HCT116 (cell line): ENCODE measurements at regions not wholly inside any gene's neighbourhood (a gene's known extent, or its start where the extent isn't known, plus 50 kb on each side); places are given as distances from the start of the nearest gene placed in this dataset.
"Not testable (repeated sequence)": the region's sequence is repeated elsewhere in the genome, so short reads cannot be mapped to it uniquely, and the experiment has no call there.

ENCODE experiments used
- ATAC-seq: fragments of 200-7000 bp; cut with Tn5 transposase; 2 replicates; pipeline ENCODE4 v1.9.1; 2020; ENCODE audit warnings: mild to moderate bottlenecking, moderate library complexity
- BruUV-seq: library from RNA; stranded (reverse); fragments of 400-500 nt; replicated peaks from 2 replicates; lab custom pipeline; 2021; lab: Mats Ljungman, UMichigan
- CTCF ChIA-PET: fragments of 300-600 bp; sonication (Branson Sonifier 250); formaldehyde crosslinking; loops from one replicate; lab custom pipeline; 2021; ENCODE audit warnings: antibody characterized with exemption; lab: Charles Lee
- POLR2A ChIA-PET: fragments of 300-600, 350-600 bp; sonication (Branson Sonifier 250); formaldehyde crosslinking; loops from one replicate; lab custom pipeline; 2021; ENCODE audit warnings: antibody characterized with exemption; lab: Charles Lee
- RAD21 ChIA-PET, 2 experiments: fragments of 300-600 bp; sonication (Branson Sonifier 250); formaldehyde crosslinking; loops; one replicate each; lab custom pipeline; 2023; ENCODE audit warnings: low total read pairs in 2 of 2; ENCODE audit not compliant: uncharacterized antibody in 2 of 2, unreplicated experiment in 2 of 2, low non-redundant PET in 1 of 2; lab: Charles Lee
- DNase-seq: peaks from one replicate; pipeline ENCODE4 v3.0.0-alpha.2; 2010; ENCODE audit warnings: low read depth, low spot score
- H2AFZ ChIP-seq: fragments of 200-600 bp; shearing (Covaris generic), sonication (generic); 2 replicates; pipeline ENCODE4 v1.6.1; 2017; ENCODE audit warnings: low read depth, mixed run types, mixed read lengths, antibody characterized with exemption, low read length; ENCODE audit not compliant: poor library complexity, severe bottlenecking
- H3K27ac ChIP-seq: 2 replicates; pipeline ENCODE4 v1.5.1; 2012; ENCODE audit warnings: low read depth, low read length
- H3K27me3 ChIP-seq: fragments of 200-600 bp; sonication (generic); 2 replicates; pipeline ENCODE4 v1.6.1; 2016; ENCODE audit warnings: mixed run types, low read length, mixed read lengths; ENCODE audit not compliant: insufficient read depth
- H3K36me3 ChIP-seq, 2 experiments: fragments of 200-500 bp in 1 of 2; fragments of 200-600 bp in 1 of 2; sonication (Bioruptor generic) in 1 of 2; sonication (generic) in 1 of 2; 2 replicates each; pipeline versions ENCODE4 v1.5.1 to v1.6.1; 2014 to 2016; ENCODE audit warnings: low read length in 2 of 2, inconsistent platforms in 1 of 2, mixed read lengths in 1 of 2, mixed run types in 1 of 2; ENCODE audit not compliant: insufficient read depth in 2 of 2, control insufficient read depth in 1 of 2
- H3K4me1 ChIP-seq, 2 experiments: fragments of 200-600 bp in 1 of 2; sonication (generic) in 1 of 2; 2 replicates each; pipeline versions ENCODE4 v1.5.1 to v1.6.1; 2012 to 2017; ENCODE audit warnings: low read length in 2 of 2, inconsistent platforms in 1 of 2, mild to moderate bottlenecking in 1 of 2, mixed read lengths in 1 of 2, mixed run types in 1 of 2, moderate library complexity in 1 of 2; ENCODE audit not compliant: insufficient read depth in 2 of 2, control insufficient read depth in 1 of 2
- H3K4me2 ChIP-seq: fragments of 200-600 bp; sonication (generic); 2 replicates; pipeline ENCODE4 v1.6.1; 2017; ENCODE audit warnings: mixed run types, low read length, mixed read lengths
- H3K4me3 ChIP-seq, 2 experiments: fragments of 200-600 bp in 1 of 2; sonication (generic) in 1 of 2; replicated peaks in 1 of 2; 2 replicates each; pipeline ENCODE4 v1.5.1; 2011 to 2016; ENCODE audit warnings: low read length in 2 of 2, control low read depth in 1 of 2, low read depth in 1 of 2, mild to moderate bottlenecking in 1 of 2, mixed read lengths in 1 of 2, mixed run types in 1 of 2
- H3K79me2 ChIP-seq: fragments of 200-600 bp; sonication (generic); 2 replicates; pipeline ENCODE4 v1.6.1; 2017; ENCODE audit warnings: mild to moderate bottlenecking, mixed run types, low read length, moderate library complexity, mixed read lengths; ENCODE audit not compliant: insufficient read depth
- H3K9ac ChIP-seq: fragments of 200-600 bp; sonication (generic); 2 replicates; pipeline ENCODE4 v1.6.1; 2016; ENCODE audit warnings: low read length, mixed read lengths
- H3K9me2 ChIP-seq: fragments of 200-600 bp; sonication (generic), shearing (Covaris generic); 2 replicates; pipeline ENCODE4 v1.6.1; 2017; ENCODE audit warnings: mixed run types, mild to moderate bottlenecking, moderate library complexity; ENCODE audit not compliant: insufficient read depth
- H3K9me3 ChIP-seq, 2 experiments: fragments of 200-500 bp in 1 of 2; fragments of 200-600 bp in 1 of 2; sonication (Bioruptor generic) in 1 of 2; sonication (generic) in 1 of 2; 2 replicates each; pipeline ENCODE4 v1.6.1; 2014 to 2017; ENCODE audit warnings: low read length in 2 of 2, mixed read lengths in 2 of 2, inconsistent platforms in 1 of 2, low read depth in 1 of 2, mild to moderate bottlenecking in 1 of 2, mixed run types in 1 of 2, moderate library complexity in 1 of 2; ENCODE audit not compliant: control insufficient read depth in 1 of 2, insufficient read depth in 1 of 2
- H4K20me1 ChIP-seq: fragments of 200-600 bp; sonication (generic), shearing (Covaris generic); 2 replicates; pipeline ENCODE4 v1.6.1; 2017; ENCODE audit warnings: mixed run types, mild to moderate bottlenecking, moderate library complexity; ENCODE audit not compliant: insufficient read depth
- CBX3 ChIP-seq: IDR thresholded peaks from 2 replicates; pipeline ENCODE4 v1.6.1; 2012; ENCODE audit warnings: low read depth
- CEBPB ChIP-seq: IDR thresholded peaks from 2 replicates; pipeline ENCODE4 v1.6.1; 2012; ENCODE audit warnings: low read depth
- ELF1 ChIP-seq: IDR thresholded peaks from 2 replicates; pipeline ENCODE4 v1.6.1; 2012; ENCODE audit warnings: low read depth, borderline replicate concordance
- EZH2phosphoT487 ChIP-seq: fragments of 200-600 bp; IDR thresholded peaks from 2 replicates; pipeline ENCODE4 v1.6.1; 2018; ENCODE audit warnings: antibody characterized with exemption, borderline replicate concordance
- SIN3A ChIP-seq: IDR thresholded peaks from 2 replicates; pipeline ENCODE4 v1.6.1; 2012; ENCODE audit warnings: low read depth
- TCF7L2 ChIP-seq: IDR thresholded peaks from 2 replicates; pipeline ENCODE4 v1.7.0; 2011; ENCODE audit warnings: borderline replicate concordance, inconsistent platforms; ENCODE audit not compliant: insufficient read depth, insufficient read length; ENCODE audit errors: extremely low read depth
- ZNF274 ChIP-seq: fragments of 200-500 bp; sonication (Bioruptor generic); IDR thresholded peaks from 2 replicates; pipeline ENCODE4 v1.6.1; 2014; ENCODE audit warnings: mild to moderate bottlenecking, low read depth, low read length, inconsistent platforms
- intact Hi-C: fragments of 100-400 bp; cut with micrococcal nuclease; formaldehyde crosslinking; loops from 2 replicates; pipeline ENCODE4 v1.10.0; 2022
- TF ChIP-seq, protein P1 (sequence below), 3 experiments: fragments of 200-600 bp in 1 of 3; sonication (generic) in 1 of 3; IDR thresholded peaks in 2 of 3; conservative IDR thresholded peaks in 1 of 3; 2 replicates each; pipeline ENCODE4 v1.5.1; 2012 to 2017; ENCODE audit warnings: low read depth in 2 of 3, low read length in 2 of 3, antibody characterized with exemption in 1 of 3, borderline replicate concordance in 1 of 3, control low read depth in 1 of 3, mild to moderate bottlenecking in 1 of 3, mixed read lengths in 1 of 3, mixed run types in 1 of 3, moderate library complexity in 1 of 3; ENCODE audit not compliant: insufficient read depth in 1 of 3
- TF ChIP-seq, protein P2 (sequence below): IDR thresholded peaks from 2 replicates; pipeline ENCODE4 v1.6.1; 2012

DNA sequence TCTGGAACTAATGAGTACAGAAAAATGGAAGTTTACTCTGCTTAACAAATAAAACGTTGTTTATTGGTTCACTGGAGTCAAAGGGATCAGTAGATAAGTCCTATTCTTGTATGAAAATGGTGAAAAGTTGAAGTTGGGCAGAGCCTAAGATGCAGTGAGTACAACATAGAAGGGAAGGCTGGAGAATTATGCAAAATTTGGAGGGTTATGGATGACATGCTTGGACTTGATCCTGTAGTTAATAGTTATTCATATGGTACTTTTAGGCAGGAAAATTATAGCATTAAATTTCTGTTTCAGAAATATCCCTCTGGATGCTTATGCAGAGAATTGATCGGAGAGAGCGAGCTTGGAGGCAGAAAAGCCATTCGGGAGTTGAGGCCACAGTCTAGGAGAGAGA is 167.6 kb downstream of the KCNS3 start (continued):
- TF ChIP-seq, protein P1, sequence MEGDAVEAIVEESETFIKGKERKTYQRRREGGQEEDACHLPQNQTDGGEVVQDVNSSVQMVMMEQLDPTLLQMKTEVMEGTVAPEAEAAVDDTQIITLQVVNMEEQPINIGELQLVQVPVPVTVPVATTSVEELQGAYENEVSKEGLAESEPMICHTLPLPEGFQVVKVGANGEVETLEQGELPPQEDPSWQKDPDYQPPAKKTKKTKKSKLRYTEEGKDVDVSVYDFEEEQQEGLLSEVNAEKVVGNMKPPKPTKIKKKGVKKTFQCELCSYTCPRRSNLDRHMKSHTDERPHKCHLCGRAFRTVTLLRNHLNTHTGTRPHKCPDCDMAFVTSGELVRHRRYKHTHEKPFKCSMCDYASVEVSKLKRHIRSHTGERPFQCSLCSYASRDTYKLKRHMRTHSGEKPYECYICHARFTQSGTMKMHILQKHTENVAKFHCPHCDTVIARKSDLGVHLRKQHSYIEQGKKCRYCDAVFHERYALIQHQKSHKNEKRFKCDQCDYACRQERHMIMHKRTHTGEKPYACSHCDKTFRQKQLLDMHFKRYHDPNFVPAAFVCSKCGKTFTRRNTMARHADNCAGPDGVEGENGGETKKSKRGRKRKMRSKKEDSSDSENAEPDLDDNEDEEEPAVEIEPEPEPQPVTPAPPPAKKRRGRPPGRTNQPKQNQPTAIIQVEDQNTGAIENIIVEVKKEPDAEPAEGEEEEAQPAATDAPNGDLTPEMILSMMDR (IDR thresholded peaks at IDR 0.05 in 2 of 3, conservative IDR thresholded peaks at IDR 0.05 in 1 of 3; ENCODE audit: borderline replicate concordance in 1 of 3, insufficient read depth in 1 of 3, low read depth in 2 of 3, low read length in 2 of 3), result no peak
- no peak for TF ChIP-seq TCF7L2
- TF ChIP-seq, protein P2, sequence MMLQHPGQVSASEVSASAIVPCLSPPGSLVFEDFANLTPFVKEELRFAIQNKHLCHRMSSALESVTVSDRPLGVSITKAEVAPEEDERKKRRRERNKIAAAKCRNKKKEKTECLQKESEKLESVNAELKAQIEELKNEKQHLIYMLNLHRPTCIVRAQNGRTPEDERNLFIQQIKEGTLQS, result no peak
- no peak for TF ChIP-seq SIN3A
- TF ChIP-seq CEBPB, result no peak
- TF ChIP-seq ELF1, result no peak
- no peak for TF ChIP-seq EZH2phosphoT487

DNA sequence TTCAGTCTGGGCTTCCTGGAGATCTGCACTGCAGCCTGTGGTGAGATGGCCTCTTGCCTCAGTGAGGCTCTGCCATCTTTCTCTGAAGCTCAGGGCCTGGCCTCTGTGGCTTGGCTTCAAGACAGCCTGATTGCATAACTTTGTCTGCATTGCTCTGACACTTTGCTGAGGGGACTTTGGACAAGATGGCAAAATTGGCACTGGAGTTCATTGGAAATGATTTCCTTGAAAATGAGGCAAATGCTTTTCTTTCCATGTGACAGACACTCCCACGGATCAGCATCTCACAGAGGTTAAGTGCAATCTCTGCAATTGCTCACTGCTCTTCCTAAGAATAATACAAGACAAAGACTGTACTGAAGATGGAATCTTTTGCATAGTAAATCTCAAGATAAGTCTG is 166.8 kb downstream of the KCNS3 start:
- Histone ChIP-seq H3K4me3 (no peak overlapping the region), H3K4me2 (no peak overlapping the region), H3K36me3 (no peaks in the 10 kb centered on the region), H3K9me3 (no peaks in the 10 kb centered on the region), H3K27ac (no peak overlapping the region), H3K4me1 (peaks cover 0 to 7% of the 10 kb centered on the region in 2 experiments; a peak in 2 of 4 replicates), H3K27me3 (peaks cover 4% of the 10 kb centered on the region; the same call in 1 of the 2 replicates), H3K79me2 (no peaks in the 10 kb centered on the region), H4K20me1 (no peaks in the 10 kb centered on the region), H3K9ac (no peak overlapping the region), H3K9me2 (no peaks in the 10 kb centered on the region), H2AFZ (no peak overlapping the region)
- POLR2A ChIA-PET, result no interaction called here
- no peak for ATAC-seq
- no TSS peak for BruUV-seq
- intact Hi-C loops, result no loop called here
- RAD21 ChIA-PET, result no interaction called here
- CTCF ChIA-PET, result no interaction called here
- TF ChIP-seq CBX3 (no peak), ZNF274 (no peak)
- DNase-seq, result no peak

DNA sequence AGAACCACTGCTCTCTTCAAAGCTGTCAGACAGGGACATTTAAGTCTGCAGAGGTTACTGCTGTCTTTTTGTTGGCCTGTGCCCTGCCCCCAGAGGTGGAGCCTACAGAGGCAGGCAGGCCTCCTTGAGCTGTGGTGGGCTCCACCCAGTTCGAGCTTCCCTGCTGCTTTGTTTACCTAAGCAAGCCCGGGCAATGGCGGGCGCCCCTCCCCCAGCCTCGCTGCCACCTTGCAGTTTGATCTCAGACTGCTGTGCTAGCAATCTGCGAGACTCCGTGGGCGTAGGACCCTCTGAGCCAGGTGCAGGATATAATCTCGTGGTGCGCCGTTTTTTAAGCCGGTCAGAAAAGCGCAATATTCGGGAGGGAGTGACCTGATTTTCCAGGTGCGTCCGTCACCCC is 138.9 kb downstream of the KCNS3 start:
- ATAC-seq, H3K36me3 ChIP-seq, H3K9me3 ChIP-seq, H3K4me3 ChIP-seq, H2AFZ ChIP-seq, DNase-seq, RAD21 ChIA-PET, intact Hi-C loops, H3K9ac ChIP-seq, H3K27me3 ChIP-seq, POLR2A ChIA-PET, H4K20me1 ChIP-seq, H3K4me1 ChIP-seq, BruUV-seq, H3K79me2 ChIP-seq, H3K4me2 ChIP-seq, CTCF ChIA-PET, H3K27ac ChIP-seq, H3K9me2 ChIP-seq: not testable (repeated sequence)
